D721Med (cell line): ENCODE measurements at regions not wholly inside any gene's neighbourhood (a gene's known extent, or its start where the extent isn't known, plus 50 kb on each side); places are given as distances from the start of the nearest gene placed in this dataset.

Experiments used
- DNase-seq: peaks from one replicate; pipeline ENCODE4 v3.0.0; 2011; ENCODE audit warnings: low spot score; ENCODE audit not compliant: insufficient read length
- FAIRE-seq: peaks from 2 replicates; lab custom pipeline; 2011; peaks lifted over from hg19 to GRCh38; lab: Jason Lieb, UNC
- CTCF ChIP-seq: IDR thresholded peaks from 2 replicates; pipeline ENCODE4 v1.5.1; 2012; ENCODE audit warnings: mild to moderate bottlenecking, control low read depth; ENCODE audit not compliant: insufficient read depth; ENCODE audit errors: missing control alignments

- no peak for TF ChIP-seq CTCF
- no peak for FAIRE-seq
- DNase-seq = no peak
Observed at GRCh38 chr10:129241461-129241860, 225.6 kb upstream of the MGMT start.

GRCh38 chr10:129244298-129244697 is 222.7 kb upstream of the MGMT start:
- FAIRE-seq (no peak), DNase-seq (no peak)
- TF ChIP-seq CTCF = no peak

- DNase-seq = no peak
- no peak for TF ChIP-seq CTCF
- FAIRE-seq = no peak
Observed at GRCh38 chr10:129244757-129245156, 222.3 kb upstream of the MGMT start.

- no peak for TF ChIP-seq CTCF
- no peak for DNase-seq
- FAIRE-seq = no peak
Observed at GRCh38 chr10:129253161-129253864, 213.7 kb upstream of the MGMT start.

- no peak for DNase-seq
- no peak for TF ChIP-seq CTCF
- no peak for FAIRE-seq
Observed at GRCh38 chr10:129253865-129254179, 213.2 kb upstream of the MGMT start.

- no peak for TF ChIP-seq CTCF
- FAIRE-seq (no peak), DNase-seq (no peak)
Observed at GRCh38 chr10:129258283-129258923, 208.6 kb upstream of the MGMT start.

GRCh38 chr10:129259128-129259815 is 207.8 kb upstream of the MGMT start:
- TF ChIP-seq CTCF = no peak
- no peak for FAIRE-seq
- no peak for DNase-seq
